ENCODE measurements at regions not wholly inside any gene's neighbourhood (a gene's known extent, or its start where the extent isn't known, plus 50 kb on each side); places are given as distances from the start of the nearest gene placed in this dataset.
"Not testable (repeated sequence)": the region's sequence is repeated elsewhere in the genome, so short reads cannot be mapped to it uniquely, and the experiment has no call there.

DNA sequence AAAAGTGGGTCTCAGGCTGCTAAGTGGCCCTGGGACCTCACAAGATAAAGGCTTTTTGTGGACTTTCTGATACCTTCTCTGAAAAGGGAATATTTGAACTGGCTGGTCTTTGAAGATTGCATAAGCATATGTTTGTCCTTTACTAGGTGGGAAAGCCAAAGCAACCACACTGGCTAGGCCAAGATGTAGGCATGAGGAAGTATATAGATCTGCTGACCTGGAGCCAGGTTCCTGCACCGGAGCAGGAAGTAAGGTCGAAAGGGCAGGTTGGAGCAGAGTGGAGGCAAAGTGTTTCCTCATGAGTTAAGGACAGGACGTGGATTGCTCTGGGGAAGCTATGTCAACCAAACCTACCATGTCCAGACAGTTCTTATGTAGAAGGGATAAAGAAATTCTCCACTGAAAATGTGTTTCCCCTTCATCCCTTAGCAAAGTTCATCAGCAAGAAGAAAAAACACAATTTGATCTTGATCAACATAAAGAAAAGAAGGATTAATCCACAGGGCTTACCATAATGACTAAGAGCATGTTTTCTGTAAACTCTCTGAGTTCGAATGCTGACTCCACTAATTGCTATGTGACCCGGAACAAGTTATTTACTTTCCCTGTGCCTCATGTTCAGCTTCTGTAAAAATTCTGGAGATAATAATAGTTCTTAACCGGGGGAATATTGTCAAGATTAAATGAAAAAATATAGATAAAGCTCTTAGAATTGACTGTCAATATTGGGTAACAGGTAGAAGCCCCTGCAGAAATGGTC is 156.1 kb upstream of the SRD5A2 start:
- no peak for DNase-seq

DNA sequence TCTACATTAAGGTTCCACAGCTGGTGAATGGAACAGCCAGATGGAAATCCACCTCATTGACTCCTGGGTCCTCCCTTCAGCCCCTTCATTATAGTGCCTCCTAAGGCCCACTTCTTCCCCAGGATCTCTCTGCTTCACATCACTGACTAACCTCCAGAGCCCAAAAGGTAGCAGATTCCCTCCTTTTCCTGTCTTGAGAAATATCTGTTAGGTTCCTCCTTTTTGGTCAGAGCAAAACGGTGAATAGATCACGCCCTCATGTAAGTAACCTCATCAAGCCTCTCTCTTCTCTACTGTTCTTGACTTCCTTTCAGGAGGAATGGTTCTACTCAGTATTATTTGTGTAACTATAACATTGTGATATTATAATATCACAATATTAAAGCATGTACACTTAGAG is 155.0 kb upstream of the SRD5A2 start:
- no peak for DNase-seq

DNA sequence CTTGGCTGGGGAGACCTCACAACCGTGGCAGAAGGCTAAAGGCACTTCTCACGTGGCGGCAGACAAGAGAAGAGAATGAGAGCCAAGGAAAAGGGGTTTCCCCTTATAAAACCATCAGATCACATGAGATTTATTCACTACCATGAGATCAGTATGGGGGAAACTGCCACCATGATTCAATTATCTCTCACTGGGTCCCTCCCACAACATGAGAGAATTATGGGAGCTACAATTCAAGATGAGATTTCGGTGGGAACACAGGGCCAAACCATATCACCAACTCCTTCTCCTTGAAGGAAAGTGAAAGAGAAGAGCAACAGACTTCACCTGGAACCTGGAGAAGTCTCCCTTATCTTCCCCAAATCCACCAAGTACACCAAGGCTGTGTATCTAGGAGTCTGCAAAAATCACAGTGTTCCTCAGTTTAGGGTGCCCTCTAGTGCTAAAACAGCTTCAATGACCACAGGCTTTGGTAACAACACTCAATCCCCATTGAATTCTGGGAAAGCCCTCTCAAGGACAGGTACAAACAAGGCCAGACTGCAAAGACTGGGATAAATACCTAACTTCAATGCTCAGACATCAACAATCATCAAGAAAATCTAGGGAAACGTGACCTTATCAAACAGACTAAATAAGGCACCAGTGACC is 148.8 kb upstream of the SRD5A2 start:
- DNase-seq: no peak

DNA sequence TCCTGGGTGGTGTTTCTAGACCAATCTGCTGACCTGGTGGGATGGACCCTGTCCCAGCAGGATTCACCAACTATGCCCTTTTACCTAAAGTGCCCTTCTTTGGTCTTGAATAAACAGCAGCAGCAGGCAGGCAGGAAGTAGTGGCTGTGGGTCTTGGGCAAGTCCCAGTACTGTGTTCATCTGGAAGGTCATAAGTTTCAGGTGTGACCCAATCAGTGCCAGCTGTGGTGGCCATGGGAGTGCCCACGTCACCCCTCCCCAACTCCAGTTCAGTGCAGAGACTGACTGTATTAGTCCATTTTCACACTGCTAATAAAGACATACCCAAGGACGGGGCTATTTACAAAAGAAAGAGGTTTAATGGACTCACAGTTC is 148.3 kb upstream of the SRD5A2 start:
- DNase-seq: no peak

DNA sequence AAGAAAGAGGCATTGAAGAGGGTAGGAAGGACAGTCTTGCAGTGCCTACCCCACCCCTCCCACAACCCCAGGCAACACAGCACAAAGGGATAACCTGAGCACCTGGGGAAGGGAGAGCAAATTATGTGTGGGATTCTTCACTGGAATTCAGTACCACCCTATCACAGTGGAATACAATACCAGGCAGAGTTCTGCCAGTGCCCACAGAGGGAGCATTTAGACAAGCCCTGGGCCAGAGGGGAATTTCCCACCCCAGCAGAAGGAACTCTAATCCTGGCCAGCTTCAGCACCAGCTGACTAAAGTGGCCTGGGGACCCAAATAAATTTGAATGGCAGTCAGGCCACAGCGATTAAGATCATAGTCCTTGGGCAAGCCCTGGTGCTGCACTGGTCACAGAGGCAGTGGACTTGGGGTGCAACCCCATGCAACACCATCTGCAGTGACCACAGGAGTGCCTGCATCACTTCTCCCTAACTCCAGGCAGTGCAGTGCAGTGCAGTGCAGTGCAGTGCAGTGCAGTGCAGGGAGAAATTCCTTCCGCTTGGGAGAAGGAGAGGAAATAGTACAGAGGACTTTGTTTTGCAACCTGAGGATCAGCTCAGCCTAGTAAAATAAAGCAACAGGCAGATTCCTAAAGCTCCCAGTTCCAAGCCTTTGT is 147.8 kb upstream of the SRD5A2 start:
- DNase-seq: no peak

DNA sequence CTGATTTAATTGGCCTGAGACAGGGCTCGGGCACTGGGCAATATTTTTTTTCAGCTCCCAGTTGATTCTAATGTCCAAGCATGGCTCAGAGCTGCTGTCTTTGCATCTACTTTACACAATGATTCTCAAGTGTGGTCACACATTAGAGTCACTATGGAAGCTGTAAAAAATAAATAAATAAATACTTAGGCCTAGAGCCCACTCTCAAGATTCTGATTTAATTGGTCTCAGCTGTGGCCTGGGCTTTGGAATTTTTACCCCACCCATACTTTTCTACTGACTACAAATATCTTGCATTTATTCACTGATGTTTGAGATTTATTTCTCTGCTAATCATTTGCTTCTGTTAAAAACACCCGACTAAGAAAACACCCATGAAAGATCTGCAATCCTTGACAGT is 145.7 kb upstream of the SRD5A2 start:
- DNase-seq: no peak

DNA sequence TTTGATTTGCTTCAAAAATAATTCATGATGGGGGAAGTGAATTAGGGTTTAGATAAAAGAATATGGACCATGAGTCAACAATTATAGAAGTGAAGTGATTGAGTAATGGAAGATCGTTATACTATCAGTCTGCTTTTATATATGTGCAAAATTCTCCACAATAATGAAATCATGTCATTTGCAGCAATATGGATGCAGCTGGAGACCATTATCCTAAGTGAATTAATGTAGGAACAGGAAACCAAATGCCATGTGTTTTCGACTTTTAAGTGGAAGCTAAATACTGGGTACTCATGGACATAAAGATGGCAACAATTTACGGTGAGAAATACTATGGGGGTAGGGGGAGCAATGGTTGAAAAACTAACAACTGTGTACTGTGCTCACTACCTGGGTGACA is 144.7 kb upstream of the SRD5A2 start:
- DNase-seq: no peak

DNA sequence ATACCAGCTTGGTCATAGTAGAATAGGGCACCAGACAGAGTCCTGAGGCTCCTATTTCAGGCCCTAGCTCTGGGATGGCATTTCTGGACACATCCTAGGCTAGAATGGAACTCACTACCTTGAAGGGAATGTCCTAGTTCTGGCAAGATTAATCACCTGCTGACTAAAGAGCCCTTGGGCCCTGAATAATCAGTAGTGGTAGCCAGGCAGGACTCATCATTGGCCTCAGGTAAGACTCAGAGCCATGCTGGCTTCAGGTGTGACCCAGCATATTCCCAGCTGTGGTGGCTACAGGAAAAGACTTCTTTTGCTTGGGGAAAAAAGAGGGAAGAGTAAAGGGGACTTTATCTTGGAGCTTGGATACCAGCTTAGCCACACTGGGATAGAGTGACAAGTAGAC is 131.0 kb upstream of the SRD5A2 start:
- DNase-seq: no peak

DNA sequence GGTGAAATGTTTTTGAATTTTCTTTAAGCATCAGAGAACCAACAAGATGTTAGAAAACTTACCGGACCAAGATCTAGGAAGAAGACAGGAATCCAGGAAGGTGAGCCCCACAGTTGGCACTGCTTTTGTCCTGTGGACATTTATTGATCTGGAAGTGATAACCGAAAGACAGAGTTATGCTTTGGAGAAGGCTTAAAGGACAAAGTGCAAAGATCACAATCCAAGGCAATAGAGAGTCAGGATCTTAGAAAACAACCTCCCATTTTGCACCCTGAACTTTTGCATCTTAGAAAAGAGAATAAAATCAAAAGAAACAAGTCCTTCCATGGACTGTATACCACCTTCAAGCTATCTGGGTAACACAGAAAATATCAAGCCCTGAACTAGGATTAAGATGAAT is 129.4 kb upstream of the SRD5A2 start:
- no peak for DNase-seq

DNA sequence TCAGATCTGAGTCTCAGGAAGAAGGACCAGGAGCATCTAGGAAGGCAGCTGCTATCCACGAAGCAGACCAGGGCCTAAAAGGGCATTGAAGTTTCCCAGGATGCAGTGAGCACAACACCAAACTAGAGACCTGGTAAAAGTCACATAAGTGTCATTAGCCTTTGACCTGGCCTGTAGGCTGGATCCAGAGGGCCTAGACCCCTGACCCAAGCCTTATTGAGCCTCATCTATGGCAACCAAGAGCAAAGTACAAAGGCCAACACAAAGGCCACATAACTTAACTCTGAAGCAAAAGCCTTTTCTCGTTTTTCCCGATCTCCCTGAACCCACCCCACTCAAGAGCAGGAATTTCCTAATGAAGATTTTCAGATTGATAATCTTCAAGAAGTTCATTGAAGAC is 127.3 kb upstream of the SRD5A2 start:
- DNase-seq: no peak

DNA sequence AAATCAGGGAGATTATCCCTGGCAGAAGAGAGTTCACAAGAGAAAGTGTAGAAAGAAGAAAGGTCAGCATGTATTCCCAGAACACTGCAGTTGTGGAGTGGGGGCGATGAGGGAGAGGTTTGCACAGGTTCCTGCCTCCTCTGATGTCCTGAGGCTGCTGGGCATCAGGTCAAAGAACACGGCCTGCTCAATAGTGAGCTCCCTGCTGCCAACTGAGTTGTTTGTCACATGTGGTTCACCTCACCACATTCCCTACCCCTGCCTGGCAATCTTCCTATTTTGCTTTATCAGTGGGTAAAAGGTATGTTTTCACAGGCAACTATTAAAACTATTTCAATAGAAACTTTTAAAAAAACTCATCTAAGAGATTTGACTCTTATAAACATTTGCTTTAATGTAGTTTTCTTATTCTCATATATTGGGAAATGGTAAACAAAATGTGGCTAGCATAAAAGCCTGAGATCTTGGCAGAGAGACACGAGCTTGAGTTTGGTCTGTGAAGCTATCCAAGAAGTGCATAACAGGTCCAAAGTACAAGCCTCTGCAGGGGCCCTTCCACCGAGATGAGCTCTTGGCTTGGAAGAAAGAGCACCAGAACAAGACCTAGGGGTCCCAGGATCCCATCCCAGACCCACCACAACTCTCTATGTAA is 123.9 kb upstream of the SRD5A2 start:
- no peak for DNase-seq

DNA sequence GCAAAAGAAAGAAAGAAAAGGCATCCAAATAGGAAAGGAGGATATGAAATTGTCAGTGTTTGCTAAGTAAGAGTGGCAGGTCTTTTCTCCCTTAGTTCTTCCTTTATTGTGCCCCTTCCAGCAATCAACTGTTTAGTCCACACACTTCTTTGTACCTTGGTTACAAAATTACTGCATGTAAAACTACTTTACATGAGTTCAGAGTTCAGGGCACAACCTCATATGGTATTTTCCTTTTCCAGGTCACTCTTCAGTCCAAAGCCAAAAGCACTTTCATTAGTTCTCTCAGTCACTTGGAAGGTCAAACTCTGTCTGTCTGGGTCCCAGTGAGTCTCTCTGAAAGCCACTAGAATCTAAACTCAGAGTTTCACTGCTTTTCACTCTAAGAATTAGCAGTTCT is 122.5 kb upstream of the SRD5A2 start:
- no peak for DNase-seq

DNA sequence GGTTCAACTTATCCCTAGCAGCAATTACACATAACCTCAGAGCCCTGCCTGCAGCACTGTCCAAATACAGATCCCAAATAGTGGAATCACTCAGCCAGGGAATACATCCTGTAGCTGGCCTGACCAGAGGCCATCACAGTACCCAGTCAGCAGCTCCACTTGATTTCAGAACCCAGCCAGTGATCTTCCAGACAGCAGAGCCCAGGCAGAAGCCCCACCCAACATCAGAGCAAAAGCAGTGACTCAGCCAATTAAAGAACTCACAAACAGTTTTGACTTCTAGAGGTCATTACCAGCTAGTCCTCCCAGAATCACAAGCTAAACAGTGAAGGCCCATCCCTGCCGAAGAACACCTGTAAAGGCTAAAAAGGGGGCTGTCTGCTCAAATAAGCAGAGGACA is 118.0 kb upstream of the SRD5A2 start:
- no peak for DNase-seq

DNA sequence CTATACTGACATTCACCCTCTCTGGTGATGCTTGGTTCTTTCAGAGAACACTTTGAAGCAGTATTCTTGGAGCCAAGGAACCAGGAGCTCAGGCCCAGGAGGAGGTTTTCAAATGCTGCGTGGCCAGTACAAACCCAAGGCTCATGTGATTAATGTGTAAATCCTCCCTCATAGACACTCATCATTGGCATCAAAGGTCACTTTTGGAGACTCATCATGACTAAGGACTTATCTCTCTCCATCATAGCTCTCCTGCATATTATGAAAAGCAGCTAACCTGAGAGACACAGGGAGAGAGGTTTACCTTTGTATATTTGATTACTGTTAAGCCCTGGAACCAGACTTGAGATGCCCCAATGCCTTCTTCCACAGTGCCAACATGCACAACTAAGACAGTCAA is 115.3 kb upstream of the SRD5A2 start:
- DNase-seq: no peak

DNA sequence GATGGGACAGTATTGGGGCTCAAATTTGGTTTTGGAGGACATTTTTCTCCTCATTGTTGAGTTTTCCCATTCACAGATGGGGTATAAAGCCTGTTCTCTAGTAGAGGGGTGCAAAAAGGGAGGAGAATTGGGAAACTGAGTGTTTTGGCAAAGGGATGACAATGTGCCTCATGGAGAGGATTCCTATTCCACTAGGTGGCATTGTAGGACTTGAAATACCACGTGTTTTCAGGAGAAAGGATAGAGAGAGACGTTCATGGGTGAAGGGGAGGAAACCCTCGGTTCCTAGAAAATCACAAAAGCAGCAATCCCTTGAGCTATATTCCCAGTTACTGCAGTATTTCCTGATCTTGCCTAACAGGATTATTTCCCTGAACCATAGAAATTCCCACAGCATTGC is 113.7 kb upstream of the SRD5A2 start:
- no peak for DNase-seq

DNA sequence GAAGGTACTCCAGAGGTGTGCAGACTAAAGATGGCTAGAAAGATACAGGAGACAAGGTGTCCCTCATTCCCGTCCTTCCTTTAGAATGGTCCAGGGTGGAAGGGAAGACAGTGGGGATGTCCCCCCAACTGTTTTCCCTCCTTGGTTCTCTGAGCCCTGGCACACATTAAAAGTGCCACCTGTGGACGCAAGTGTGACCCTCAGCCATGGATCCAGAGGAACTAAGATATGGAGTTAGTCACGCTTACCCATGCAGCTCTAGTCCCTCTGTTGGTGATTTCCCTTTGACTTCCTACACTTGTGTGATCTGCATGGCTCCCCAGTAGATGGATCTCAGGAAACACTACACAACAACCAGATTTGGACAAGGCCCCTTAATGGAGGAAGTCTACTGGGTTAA is 113.1 kb upstream of the SRD5A2 start:
- no peak for DNase-seq

DNA sequence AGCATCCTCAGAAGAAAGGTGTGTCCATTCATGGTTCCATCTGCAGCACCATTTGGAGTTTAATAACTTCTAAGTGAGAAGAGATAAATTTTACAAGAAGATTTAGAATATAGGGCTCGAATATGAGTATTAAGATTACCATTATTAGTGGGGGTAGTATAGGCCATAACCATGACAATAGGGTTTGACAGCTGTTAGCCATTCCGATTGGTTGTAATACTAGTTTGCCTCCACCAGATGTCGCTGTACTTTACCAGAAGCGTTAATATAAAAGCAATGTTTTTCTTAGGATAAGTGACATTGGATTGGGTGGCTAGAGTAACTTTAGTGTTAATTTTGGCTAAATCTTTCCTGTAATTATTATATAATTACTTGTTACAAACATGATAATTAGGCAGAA is 107.5 kb upstream of the SRD5A2 start:
- no peak for DNase-seq

DNA sequence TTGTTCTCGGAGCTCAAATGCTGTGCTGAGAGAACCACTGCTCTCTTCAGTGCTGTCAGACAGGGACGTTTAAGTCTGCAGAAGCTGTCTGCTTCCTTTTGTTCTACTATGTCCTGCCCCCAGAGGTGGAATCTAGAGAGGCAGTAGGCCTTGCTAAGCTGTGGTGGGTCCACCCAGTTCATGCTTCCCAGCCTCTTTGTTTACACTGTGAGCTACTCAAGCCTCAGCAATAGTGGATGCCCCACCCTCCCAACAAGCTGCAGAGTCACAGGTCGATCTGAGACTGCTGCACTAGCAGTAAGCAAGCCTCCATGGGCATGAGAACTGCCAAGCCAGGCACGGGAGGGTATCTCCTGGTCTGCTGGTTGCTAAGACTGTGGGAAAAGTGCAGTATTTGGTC is 102.8 kb upstream of the SRD5A2 start:
- not testable (repeated sequence) for DNase-seq

DNA sequence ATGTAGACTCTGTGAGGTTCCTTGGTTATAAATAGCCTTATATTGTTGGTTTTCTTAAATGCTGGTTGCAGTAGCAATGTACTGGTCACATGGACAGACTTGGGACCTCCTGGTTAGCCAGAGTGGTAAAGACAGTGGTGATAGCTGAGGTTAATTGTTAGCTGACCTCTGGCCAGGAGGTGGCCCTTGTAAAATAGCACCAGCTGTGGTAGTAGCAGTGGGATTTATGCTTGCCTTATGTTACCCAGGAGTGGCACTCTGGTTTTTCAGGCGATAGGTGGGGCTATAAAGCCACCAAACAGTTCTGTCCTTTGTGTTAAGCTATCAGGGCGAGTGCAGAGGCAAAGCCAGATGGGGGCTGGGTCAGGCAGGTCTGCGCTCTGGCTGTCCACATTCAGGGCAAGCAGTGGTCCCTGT is 94.8 kb upstream of the SRD5A2 start:
- DNase-seq: no peak

DNA sequence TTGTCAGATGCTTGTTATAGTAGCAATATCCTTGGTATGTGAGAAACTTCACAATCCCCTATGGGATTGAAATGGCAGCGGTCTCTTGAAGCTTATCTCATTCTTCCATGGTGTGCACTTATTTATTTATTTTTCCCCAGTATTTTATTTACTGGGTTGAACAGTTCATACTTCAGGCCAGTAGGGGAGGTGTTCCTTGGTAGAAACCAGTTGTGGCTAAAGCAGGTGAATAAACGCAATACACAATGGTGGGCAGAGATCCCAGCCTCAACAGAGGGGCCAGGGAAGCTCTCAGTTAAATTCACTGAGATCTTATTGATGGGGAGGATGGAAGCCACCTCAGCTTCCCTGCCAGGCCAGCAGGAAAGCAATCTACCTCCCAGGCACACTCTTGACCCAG is 93.7 kb upstream of the SRD5A2 start:
- no peak for DNase-seq

DNA sequence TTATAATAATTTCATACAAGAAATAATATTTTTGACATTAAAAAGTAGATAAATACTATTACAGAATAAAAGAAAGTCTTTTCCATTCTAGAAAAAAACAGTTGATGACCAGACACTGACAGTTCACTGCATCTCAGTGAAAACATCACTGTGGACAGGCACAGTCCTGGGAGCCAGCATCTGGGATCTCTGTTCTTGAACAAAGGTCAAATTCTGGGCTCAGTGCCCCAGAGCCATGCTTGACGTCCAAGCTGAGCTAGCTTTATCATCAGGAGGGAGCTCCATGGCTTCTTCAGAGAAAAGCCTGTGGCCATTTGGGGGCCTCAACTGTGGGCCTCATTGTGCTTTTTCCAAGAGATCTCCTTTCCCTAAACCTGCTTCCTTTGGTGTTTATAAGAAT is 86.1 kb upstream of the SRD5A2 start:
- no peak for DNase-seq

DNA sequence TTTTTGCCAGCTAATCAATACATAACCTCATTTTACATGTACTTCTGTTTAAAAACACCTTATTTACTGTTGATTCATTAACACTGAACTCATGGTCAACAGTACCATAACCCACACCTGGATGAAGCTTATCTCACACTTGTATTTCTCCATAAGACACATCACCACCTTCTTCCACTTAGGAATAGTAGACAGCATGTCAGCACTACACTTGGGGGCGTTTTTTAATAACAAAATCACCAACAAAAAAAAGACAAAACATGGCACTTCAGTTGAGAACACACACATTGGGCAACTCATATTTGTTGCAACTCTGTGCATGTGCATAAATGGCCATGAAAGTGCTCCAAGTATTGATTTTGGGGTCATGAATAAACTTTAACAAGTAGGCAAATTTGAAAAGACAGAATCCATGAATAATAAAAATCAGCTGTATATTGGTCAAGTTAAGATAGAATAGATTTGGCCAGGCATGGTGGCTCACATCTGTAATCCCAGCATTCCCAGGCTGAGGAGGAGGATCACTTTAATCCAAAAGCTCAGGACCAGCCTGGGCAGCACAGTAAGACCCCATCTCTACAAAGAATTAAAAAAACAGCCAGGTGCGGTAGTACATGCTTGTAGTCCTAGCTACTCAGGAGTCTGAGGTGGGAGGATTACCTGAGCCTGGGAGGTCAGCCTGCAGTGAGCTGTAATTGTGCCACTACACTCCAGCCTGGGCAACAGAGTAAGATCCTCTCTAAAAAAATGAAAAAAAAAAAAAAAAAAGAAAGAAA is 84.4 kb upstream of the SRD5A2 start:
- no peak for DNase-seq

DNA sequence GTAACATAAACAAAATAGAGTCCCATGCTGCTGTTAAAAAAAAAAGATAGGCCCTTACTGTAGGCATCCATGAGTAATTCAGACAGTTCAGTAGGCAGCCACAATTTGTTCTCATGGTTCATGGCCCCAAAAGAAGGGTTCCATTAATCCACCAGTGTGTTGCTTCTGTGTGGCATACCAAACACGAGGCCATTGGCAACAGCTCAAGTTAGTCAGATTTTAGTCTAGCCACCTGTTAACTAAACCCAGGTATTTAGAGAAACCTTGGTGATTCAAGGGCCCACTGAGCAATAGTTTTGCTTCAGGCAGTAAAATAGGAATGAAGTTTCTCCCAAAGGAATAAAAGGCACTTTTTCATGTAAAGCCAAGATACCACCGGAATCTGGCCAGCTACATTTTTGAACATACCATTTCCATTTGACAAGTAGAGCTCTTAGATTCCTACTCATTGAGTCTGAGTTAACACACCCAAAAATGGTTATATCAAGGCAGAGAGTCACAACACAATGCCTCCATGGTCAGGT is 80.1 kb upstream of the SRD5A2 start:
- no peak for DNase-seq

Measured in hindlimb muscle (tissue), 1 donor.